ENCODE measurements at regions not wholly inside any gene's neighbourhood (a gene's known extent, or its start where the extent isn't known, plus 50 kb on each side); places are given as distances from the start of the nearest gene placed in this dataset.

- Histone ChIP-seq H3K36me3 (ENCODE audit: insufficient read depth, low read length) (no peaks in the 10 kb centered on the region), H3K27ac (ENCODE audit: low read depth, low read length) (no peak overlapping the region), H3K27me3 (ENCODE audit: control insufficient read depth in 1 of 2, insufficient read depth in 2 of 2, low read length in 2 of 2) (no peaks in the 10 kb centered on the region), H3K9ac (ENCODE audit: low read length) (no peak overlapping the region), H3K9me3 (ENCODE audit: low read length) (no peaks in the 10 kb centered on the region), H3K4me3 (ENCODE audit: low read depth in 1 of 2, low read length in 2 of 2) (no peak overlapping the region), H3K4me1 (ENCODE audit: insufficient read depth, low read length) (no peaks in the 10 kb centered on the region)
Observed at GRCh38 chr20:52410731-52411234, 219.2 kb upstream of the ZFP64 start.

- H3K4me1 ChIP-seq (ENCODE audit: insufficient read depth, low read length): no peaks in the 10 kb centered on the region
- no peaks in the 10 kb centered on the region for H3K9me3 ChIP-seq (ENCODE audit: low read length)
- H3K9ac ChIP-seq (ENCODE audit: low read length): no peak overlapping the region
- H3K4me3 ChIP-seq (ENCODE audit: low read depth in 1 of 2, low read length in 2 of 2): no peak overlapping the region
- no peaks in the 10 kb centered on the region for H3K27me3 ChIP-seq (ENCODE audit: control insufficient read depth in 1 of 2, insufficient read depth in 2 of 2, low read length in 2 of 2)
- H3K36me3 ChIP-seq (ENCODE audit: insufficient read depth, low read length): no peaks in the 10 kb centered on the region
- H3K27ac ChIP-seq (ENCODE audit: low read depth, low read length): no peak overlapping the region
Observed at GRCh38 chr20:52410182-52410647, 218.6 kb upstream of the ZFP64 start.

- Histone ChIP-seq H3K4me3 (ENCODE audit: low read depth in 1 of 2, low read length in 2 of 2) (no peak overlapping the region), H3K9ac (ENCODE audit: low read length) (no peak overlapping the region), H3K9me3 (ENCODE audit: low read length) (no peaks in the 10 kb centered on the region), H3K27me3 (ENCODE audit: control insufficient read depth in 1 of 2, insufficient read depth in 2 of 2, low read length in 2 of 2) (no peaks in the 10 kb centered on the region), H3K36me3 (ENCODE audit: insufficient read depth, low read length) (no peaks in the 10 kb centered on the region), H3K4me1 (ENCODE audit: insufficient read depth, low read length) (no peaks in the 10 kb centered on the region), H3K27ac (ENCODE audit: low read depth, low read length) (no peak overlapping the region)
Observed at GRCh38 chr20:52405986-52406385, 214.4 kb upstream of the ZFP64 start.

- no peak overlapping the region for H3K4me3 ChIP-seq (ENCODE audit: low read depth in 1 of 2, low read length in 2 of 2)
- no peaks in the 10 kb centered on the region for H3K4me1 ChIP-seq (ENCODE audit: insufficient read depth, low read length)
- no peaks in the 10 kb centered on the region for H3K9me3 ChIP-seq (ENCODE audit: low read length)
- H3K27me3 ChIP-seq (ENCODE audit: control insufficient read depth in 1 of 2, insufficient read depth in 2 of 2, low read length in 2 of 2): no peaks in the 10 kb centered on the region
- no peaks in the 10 kb centered on the region for H3K36me3 ChIP-seq (ENCODE audit: insufficient read depth, low read length)
- H3K9ac ChIP-seq (ENCODE audit: low read length): no peak overlapping the region
- no peak overlapping the region for H3K27ac ChIP-seq (ENCODE audit: low read depth, low read length)
Observed at GRCh38 chr20:52405417-52405816, 213.8 kb upstream of the ZFP64 start.

GRCh38 chr20:52404671-52405070 is 213.1 kb upstream of the ZFP64 start:
- Histone ChIP-seq H3K4me3 (ENCODE audit: low read depth in 1 of 2, low read length in 2 of 2) (no peak overlapping the region), H3K9me3 (ENCODE audit: low read length) (no peaks in the 10 kb centered on the region), H3K9ac (ENCODE audit: low read length) (no peak overlapping the region), H3K36me3 (ENCODE audit: insufficient read depth, low read length) (no peaks in the 10 kb centered on the region), H3K27ac (ENCODE audit: low read depth, low read length) (no peak overlapping the region), H3K27me3 (ENCODE audit: control insufficient read depth in 1 of 2, insufficient read depth in 2 of 2, low read length in 2 of 2) (no peaks in the 10 kb centered on the region), H3K4me1 (ENCODE audit: insufficient read depth, low read length) (no peaks in the 10 kb centered on the region)

- Histone ChIP-seq H3K27ac (ENCODE audit: low read depth, low read length) (no peak overlapping the region), H3K36me3 (ENCODE audit: insufficient read depth, low read length) (no peaks in the 10 kb centered on the region)
Observed at GRCh38 chr20:52402950-52403349, 211.4 kb upstream of the ZFP64 start.

GRCh38 chr20:52402514-52402913 is 210.9 kb upstream of the ZFP64 start:
- Histone ChIP-seq H3K27me3 (ENCODE audit: control insufficient read depth in 1 of 2, insufficient read depth in 2 of 2, low read length in 2 of 2) (no peaks in the 10 kb centered on the region), H3K27ac (ENCODE audit: low read depth, low read length) (no peak overlapping the region), H3K9me3 (ENCODE audit: low read length) (no peaks in the 10 kb centered on the region), H3K4me3 (ENCODE audit: low read depth in 1 of 2, low read length in 2 of 2) (no peak overlapping the region), H3K9ac (ENCODE audit: low read length) (no peak overlapping the region), H3K36me3 (ENCODE audit: insufficient read depth, low read length) (no peaks in the 10 kb centered on the region), H3K4me1 (ENCODE audit: insufficient read depth, low read length) (no peaks in the 10 kb centered on the region)

More at GRCh38 chr20:52402950-52403349, 211.4 kb upstream of the ZFP64 start:
- H3K9me3 ChIP-seq (ENCODE audit: low read length): no peaks in the 10 kb centered on the region
- H3K4me1 ChIP-seq (ENCODE audit: insufficient read depth, low read length): no peaks in the 10 kb centered on the region
- no peak overlapping the region for H3K9ac ChIP-seq (ENCODE audit: low read length)
- no peaks in the 10 kb centered on the region for H3K27me3 ChIP-seq (ENCODE audit: control insufficient read depth in 1 of 2, insufficient read depth in 2 of 2, low read length in 2 of 2)
- no peak overlapping the region for H3K4me3 ChIP-seq (ENCODE audit: low read depth in 1 of 2, low read length in 2 of 2)

GRCh38 chr20:52401431-52401830 is 209.9 kb upstream of the ZFP64 start:
- no peak overlapping the region for H3K4me3 ChIP-seq (ENCODE audit: low read depth in 1 of 2, low read length in 2 of 2)
- no peaks in the 10 kb centered on the region for H3K9me3 ChIP-seq (ENCODE audit: low read length)
- H3K27me3 ChIP-seq (ENCODE audit: control insufficient read depth in 1 of 2, insufficient read depth in 2 of 2, low read length in 2 of 2): no peaks in the 10 kb centered on the region
- H3K36me3 ChIP-seq (ENCODE audit: insufficient read depth, low read length): no peaks in the 10 kb centered on the region
- H3K27ac ChIP-seq (ENCODE audit: low read depth, low read length): no peak overlapping the region
- H3K4me1 ChIP-seq (ENCODE audit: insufficient read depth, low read length): no peaks in the 10 kb centered on the region
- no peak overlapping the region for H3K9ac ChIP-seq (ENCODE audit: low read length)

GRCh38 chr20:52399352-52399751 is 207.8 kb upstream of the ZFP64 start:
- H3K4me1 ChIP-seq (ENCODE audit: insufficient read depth, low read length): no peaks in the 10 kb centered on the region

GRCh38 chr20:52389606-52390005 is 198.0 kb upstream of the ZFP64 start:
- Histone ChIP-seq H3K9ac (ENCODE audit: low read length) (no peak overlapping the region), H3K36me3 (ENCODE audit: insufficient read depth, low read length) (no peaks in the 10 kb centered on the region), H3K4me3 (ENCODE audit: low read depth in 1 of 2, low read length in 2 of 2) (no peak overlapping the region), H3K4me1 (ENCODE audit: insufficient read depth, low read length) (no peaks in the 10 kb centered on the region), H3K27ac (ENCODE audit: low read depth, low read length) (no peak overlapping the region), H3K9me3 (ENCODE audit: low read length) (no peaks in the 10 kb centered on the region), H3K27me3 (ENCODE audit: control insufficient read depth in 1 of 2, insufficient read depth in 2 of 2, low read length in 2 of 2) (no peaks in the 10 kb centered on the region)

More at GRCh38 chr20:52399352-52399751, 207.8 kb upstream of the ZFP64 start:
- H3K36me3 ChIP-seq (ENCODE audit: insufficient read depth, low read length): no peaks in the 10 kb centered on the region
- no peaks in the 10 kb centered on the region for H3K9me3 ChIP-seq (ENCODE audit: low read length)
- H3K9ac ChIP-seq (ENCODE audit: low read length): no peak overlapping the region
- no peak overlapping the region for H3K4me3 ChIP-seq (ENCODE audit: low read depth in 1 of 2, low read length in 2 of 2)
- H3K27me3 ChIP-seq (ENCODE audit: control insufficient read depth in 1 of 2, insufficient read depth in 2 of 2, low read length in 2 of 2): no peaks in the 10 kb centered on the region
- no peak overlapping the region for H3K27ac ChIP-seq (ENCODE audit: low read depth, low read length)

GRCh38 chr20:52383995-52384621 is 192.5 kb upstream of the ZFP64 start:
- no peaks in the 10 kb centered on the region for H3K9me3 ChIP-seq (ENCODE audit: low read length)
- H3K27ac ChIP-seq (ENCODE audit: low read depth, low read length): no peak overlapping the region

GRCh38 chr20:52382933-52383332 is 191.4 kb upstream of the ZFP64 start:
- no peaks in the 10 kb centered on the region for H3K27me3 ChIP-seq (ENCODE audit: control insufficient read depth in 1 of 2, insufficient read depth in 2 of 2, low read length in 2 of 2)
- H3K4me3 ChIP-seq (ENCODE audit: low read depth in 1 of 2, low read length in 2 of 2): no peak overlapping the region
- no peaks in the 10 kb centered on the region for H3K36me3 ChIP-seq (ENCODE audit: insufficient read depth, low read length)
- no peaks in the 10 kb centered on the region for H3K9me3 ChIP-seq (ENCODE audit: low read length)
- H3K9ac ChIP-seq (ENCODE audit: low read length): no peak overlapping the region
- H3K4me1 ChIP-seq (ENCODE audit: insufficient read depth, low read length): no peaks in the 10 kb centered on the region
- H3K27ac ChIP-seq (ENCODE audit: low read depth, low read length): no peak overlapping the region

More at GRCh38 chr20:52383995-52384621, 192.5 kb upstream of the ZFP64 start:
- Histone ChIP-seq H3K9ac (ENCODE audit: low read length) (no peak overlapping the region), H3K36me3 (ENCODE audit: insufficient read depth, low read length) (no peaks in the 10 kb centered on the region), H3K4me1 (ENCODE audit: insufficient read depth, low read length) (no peaks in the 10 kb centered on the region), H3K27me3 (ENCODE audit: control insufficient read depth in 1 of 2, insufficient read depth in 2 of 2, low read length in 2 of 2) (no peaks in the 10 kb centered on the region), H3K4me3 (ENCODE audit: low read depth in 1 of 2, low read length in 2 of 2) (no peak overlapping the region)
